Stimulated activated CD8-positive, alpha-beta memory T cell treated with anti-CD3 and anti-CD28 coated beads, Interleukin-7, amount 100 ng/mL, for 1 hour (primary cell): ENCODE measurements at regions not wholly inside any gene's neighbourhood (a gene's known extent, or its start where the extent isn't known, plus 50 kb on each side); places are given as distances from the start of the nearest gene placed in this dataset.
"Not testable (repeated sequence)": the region's sequence is repeated elsewhere in the genome, so short reads cannot be mapped to it uniquely, and the experiment has no call there.

Experiments
- DNase-seq, 2 donors: peaks; one replicate each; pipeline ENCODE4 v3.0.0-alpha.2; 2020; ENCODE audit warnings: low read depth in 2 of 2

GRCh38 chr16:66173796-66174195, 192.7 kb upstream of the CDH5 start:
- DNase-seq, result not testable (repeated sequence)

GRCh38 chr16:66173181-66173580, 193.3 kb upstream of the CDH5 start:
- not testable (repeated sequence) for DNase-seq

GRCh38 chr16:66172463-66172862, 194.0 kb upstream of the CDH5 start:
- no peak for DNase-seq

- no peak for DNase-seq
Measured at GRCh38 chr16:66171578-66171977, 194.9 kb upstream of the CDH5 start.

- DNase-seq, result no peak
Measured at GRCh38 chr16:66170989-66171388, 195.5 kb upstream of the CDH5 start.

GRCh38 chr16:66169817-66170216, 196.7 kb upstream of the CDH5 start:
- no peak for DNase-seq

GRCh38 chr16:66168777-66169176, 197.7 kb upstream of the CDH5 start:
- no peak for DNase-seq

GRCh38 chr16:66167564-66168291, 198.8 kb upstream of the CDH5 start:
- no peak for DNase-seq

- no peak for DNase-seq
Measured at GRCh38 chr16:66166490-66166889, 200.0 kb upstream of the CDH5 start.

- no peak for DNase-seq
Measured at GRCh38 chr16:66165879-66166278, 200.6 kb upstream of the CDH5 start.

- no peak for DNase-seq
Measured at GRCh38 chr16:66164581-66165247, 201.8 kb upstream of the CDH5 start.

GRCh38 chr16:66162821-66163220, 203.7 kb upstream of the CDH5 start:
- no peak for DNase-seq

GRCh38 chr16:66161942-66162341, 204.5 kb upstream of the CDH5 start:
- no peak for DNase-seq

GRCh38 chr16:66161269-66161668, 205.2 kb upstream of the CDH5 start:
- DNase-seq, result no peak

GRCh38 chr16:66159987-66160386, 206.5 kb upstream of the CDH5 start:
- DNase-seq, result no peak

- no peak for DNase-seq
Measured at GRCh38 chr16:66156538-66156937, 210.0 kb upstream of the CDH5 start.

- no peak for DNase-seq
Measured at GRCh38 chr16:66155933-66156332, 210.6 kb upstream of the CDH5 start.

GRCh38 chr16:66154801-66155200, 211.7 kb upstream of the CDH5 start:
- DNase-seq, result no peak

GRCh38 chr16:66152823-66153393, 213.6 kb upstream of the CDH5 start:
- no peak for DNase-seq

- no peak for DNase-seq
Measured at GRCh38 chr16:66152181-66152580, 214.3 kb upstream of the CDH5 start.

GRCh38 chr16:66150698-66151482, 215.6 kb upstream of the CDH5 start:
- no peak for DNase-seq

- DNase-seq, result no peak
Measured at GRCh38 chr16:66147291-66147690, 219.2 kb upstream of the CDH5 start.
